HEK293T (cell line): ENCODE measurements at regions not wholly inside any gene's neighbourhood (a gene's known extent, or its start where the extent isn't known, plus 50 kb on each side); places are given as distances from the start of the nearest gene placed in this dataset.

Experiments
- ARNT ChIP-seq: fragments of 450-650 bp; IDR thresholded peaks from 2 replicates; pipeline ENCODE4 v1.6.1; 2017; ENCODE audit warnings: mild to moderate bottlenecking
- SP1 ChIP-seq: fragments of 450-650 bp; IDR thresholded peaks from 2 replicates; pipeline ENCODE4 v1.6.1; 2017
- ZNF384 ChIP-seq: fragments of 450-650 bp; IDR thresholded peaks from 2 replicates; pipeline ENCODE4 v1.6.1; 2016

DNA sequence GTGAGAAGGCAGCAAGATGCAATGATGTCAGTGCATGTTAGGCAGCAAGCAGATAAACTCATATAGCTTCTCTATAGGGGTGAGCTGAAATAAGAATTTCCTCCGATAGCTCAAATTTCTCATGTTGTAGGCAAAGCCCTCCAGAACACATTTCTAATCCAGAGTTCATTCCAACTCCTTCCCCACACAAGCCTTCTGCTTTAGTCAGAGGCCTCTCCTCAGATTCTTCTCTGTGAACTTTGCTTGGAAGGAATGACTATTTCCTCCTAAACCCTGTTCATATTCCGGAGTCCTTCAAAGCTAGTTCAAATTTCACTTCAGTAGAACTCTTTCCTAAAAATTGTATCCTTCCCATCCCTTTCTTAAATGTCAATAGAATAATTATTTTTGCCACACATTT is 144.8 kb downstream of the KCNJ2 start:
- TF ChIP-seq SP1 (no peak), ZNF384 (no peak), ARNT (no peak)
